ENCODE measurements at regions not wholly inside any gene's neighbourhood (a gene's known extent, or its start where the extent isn't known, plus 50 kb on each side); places are given as distances from the start of the nearest gene placed in this dataset.

GRCh38 chr7:52940481-52940880, 95.0 kb upstream of the POM121L12 start:
- ATAC-seq (ENCODE audit: low read depth) (no peak), DNase-seq (ENCODE audit: low spot score) (no peak)
- Histone ChIP-seq H3K9me3 (ENCODE audit: severe bottlenecking) (no peaks in the 10 kb centered on the region), H3K27ac (ENCODE audit: poor library complexity, severe bottlenecking) (no peak overlapping the region), H3K4me3 (ENCODE audit: severe bottlenecking) (no peak overlapping the region), H3K27me3 (ENCODE audit: insufficient read depth, poor library complexity, severe bottlenecking) (no peaks in the 10 kb centered on the region), H3K4me1 (ENCODE audit: insufficient read depth, poor library complexity, severe bottlenecking) (no peaks in the 10 kb centered on the region), H3K36me3 (ENCODE audit: low read depth) (no peaks in the 10 kb centered on the region)
- TF ChIP-seq, protein P1, sequence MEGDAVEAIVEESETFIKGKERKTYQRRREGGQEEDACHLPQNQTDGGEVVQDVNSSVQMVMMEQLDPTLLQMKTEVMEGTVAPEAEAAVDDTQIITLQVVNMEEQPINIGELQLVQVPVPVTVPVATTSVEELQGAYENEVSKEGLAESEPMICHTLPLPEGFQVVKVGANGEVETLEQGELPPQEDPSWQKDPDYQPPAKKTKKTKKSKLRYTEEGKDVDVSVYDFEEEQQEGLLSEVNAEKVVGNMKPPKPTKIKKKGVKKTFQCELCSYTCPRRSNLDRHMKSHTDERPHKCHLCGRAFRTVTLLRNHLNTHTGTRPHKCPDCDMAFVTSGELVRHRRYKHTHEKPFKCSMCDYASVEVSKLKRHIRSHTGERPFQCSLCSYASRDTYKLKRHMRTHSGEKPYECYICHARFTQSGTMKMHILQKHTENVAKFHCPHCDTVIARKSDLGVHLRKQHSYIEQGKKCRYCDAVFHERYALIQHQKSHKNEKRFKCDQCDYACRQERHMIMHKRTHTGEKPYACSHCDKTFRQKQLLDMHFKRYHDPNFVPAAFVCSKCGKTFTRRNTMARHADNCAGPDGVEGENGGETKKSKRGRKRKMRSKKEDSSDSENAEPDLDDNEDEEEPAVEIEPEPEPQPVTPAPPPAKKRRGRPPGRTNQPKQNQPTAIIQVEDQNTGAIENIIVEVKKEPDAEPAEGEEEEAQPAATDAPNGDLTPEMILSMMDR (IDR thresholded peaks at IDR 0.05; ENCODE audit: poor library complexity, severe bottlenecking), result no peak

- Histone ChIP-seq H3K4me1 (ENCODE audit: insufficient read depth, poor library complexity, severe bottlenecking) (no peaks in the 10 kb centered on the region), H3K36me3 (ENCODE audit: low read depth) (no peaks in the 10 kb centered on the region), H3K27ac (ENCODE audit: poor library complexity, severe bottlenecking) (no peak overlapping the region), H3K4me3 (ENCODE audit: severe bottlenecking) (no peak overlapping the region), H3K9me3 (ENCODE audit: severe bottlenecking) (no peaks in the 10 kb centered on the region), H3K27me3 (ENCODE audit: insufficient read depth, poor library complexity, severe bottlenecking) (no peaks in the 10 kb centered on the region)
- TF ChIP-seq, protein P1 (IDR thresholded peaks at IDR 0.05; ENCODE audit: poor library complexity, severe bottlenecking), result no peak
- ATAC-seq (ENCODE audit: low read depth) (no peak), DNase-seq (ENCODE audit: low spot score) (no peak)
Observed at GRCh38 chr7:52938455-52939133, 96.8 kb upstream of the POM121L12 start.

DNA sequence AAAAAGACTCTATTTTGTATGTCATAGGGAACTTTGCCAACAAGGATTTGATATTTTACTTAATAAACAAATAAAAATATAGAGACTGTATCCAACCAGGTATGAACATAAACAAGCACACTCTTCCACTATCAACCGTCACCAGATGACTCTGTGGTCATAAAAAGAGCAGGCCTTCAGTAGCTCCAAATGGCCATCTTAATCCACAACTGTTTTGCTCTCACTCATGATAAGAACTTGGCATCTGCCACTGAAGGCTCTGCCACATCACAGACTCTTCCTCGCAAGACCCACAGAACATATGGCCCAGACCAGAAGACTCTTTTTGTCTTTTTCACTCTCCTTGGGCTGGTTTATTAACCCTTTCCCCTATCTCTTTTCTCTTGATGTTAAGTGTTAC, 98.7 kb upstream of the POM121L12 start:
- H3K4me1 ChIP-seq (ENCODE audit: insufficient read depth, poor library complexity, severe bottlenecking), result no peaks in the 10 kb centered on the region
- H3K4me3 ChIP-seq (ENCODE audit: severe bottlenecking), result no peak overlapping the region
- ATAC-seq (ENCODE audit: low read depth) (no peak), DNase-seq (ENCODE audit: low spot score) (no peak)
- H3K27ac ChIP-seq (ENCODE audit: poor library complexity, severe bottlenecking), result no peak overlapping the region
- no peaks in the 10 kb centered on the region for H3K36me3 ChIP-seq (ENCODE audit: low read depth)
- H3K27me3 ChIP-seq (ENCODE audit: insufficient read depth, poor library complexity, severe bottlenecking), result no peaks in the 10 kb centered on the region
- TF ChIP-seq, protein P1 (IDR thresholded peaks at IDR 0.05; ENCODE audit: poor library complexity, severe bottlenecking), result no peak
- no peaks in the 10 kb centered on the region for H3K9me3 ChIP-seq (ENCODE audit: severe bottlenecking)

- ATAC-seq (ENCODE audit: low read depth), result no peak
- H3K27me3 ChIP-seq (ENCODE audit: insufficient read depth, poor library complexity, severe bottlenecking), result no peaks in the 10 kb centered on the region
- H3K27ac ChIP-seq (ENCODE audit: poor library complexity, severe bottlenecking), result no peak overlapping the region
- H3K4me3 ChIP-seq (ENCODE audit: severe bottlenecking), result no peak overlapping the region
- H3K36me3 ChIP-seq (ENCODE audit: low read depth), result no peaks in the 10 kb centered on the region
- DNase-seq (ENCODE audit: low spot score), result no peak
- no peaks in the 10 kb centered on the region for H3K4me1 ChIP-seq (ENCODE audit: insufficient read depth, poor library complexity, severe bottlenecking)
- TF ChIP-seq, protein P1 (IDR thresholded peaks at IDR 0.05; ENCODE audit: poor library complexity, severe bottlenecking), result no peak
- no peaks in the 10 kb centered on the region for H3K9me3 ChIP-seq (ENCODE audit: severe bottlenecking)
Observed at GRCh38 chr7:52928591-52928990, 106.8 kb upstream of the POM121L12 start.

- no peak for ATAC-seq (ENCODE audit: low read depth)
- DNase-seq (ENCODE audit: low spot score), result no peak
- Histone ChIP-seq H3K36me3 (ENCODE audit: low read depth) (no peaks in the 10 kb centered on the region), H3K27ac (ENCODE audit: poor library complexity, severe bottlenecking) (no peak overlapping the region), H3K4me3 (ENCODE audit: severe bottlenecking) (no peak overlapping the region), H3K9me3 (ENCODE audit: severe bottlenecking) (no peaks in the 10 kb centered on the region), H3K4me1 (ENCODE audit: insufficient read depth, poor library complexity, severe bottlenecking) (no peaks in the 10 kb centered on the region), H3K27me3 (ENCODE audit: insufficient read depth, poor library complexity, severe bottlenecking) (no peaks in the 10 kb centered on the region)
- TF ChIP-seq, protein P1 (IDR thresholded peaks at IDR 0.05; ENCODE audit: poor library complexity, severe bottlenecking), result no peak
Observed at GRCh38 chr7:52925332-52925731, 110.1 kb upstream of the POM121L12 start.

Data from RWPE2 (cell line).